ENCODE measurements at regions not wholly inside any gene's neighbourhood (a gene's known extent, or its start where the extent isn't known, plus 50 kb on each side); places are given as distances from the start of the nearest gene placed in this dataset.

- TF ChIP-seq EZH2 (IDR thresholded peaks at IDR 0.05; ENCODE audit: low read length, unreplicated experiment) (no peak), CTCF (conservative IDR thresholded peaks at IDR 0.05; ENCODE audit: low read depth, low read length) (no peak)
Observed at GRCh38 chr10:128950159-128950915, 516.7 kb upstream of the MGMT start.

Measured in PC-3 (cell line).